A549 (cell line): ENCODE measurements at regions not wholly inside any gene's neighbourhood (a gene's known extent, or its start where the extent isn't known, plus 50 kb on each side); places are given as distances from the start of the nearest gene placed in this dataset.

Experiments used
- ATAC-seq, 2 experiments: fragments of 200-7000 bp in 1 of 2; fragments of >200 bp in 1 of 2; cut with Nextera tagmentation in 1 of 2; cut with Tn5 transposase in 1 of 2; 3 replicates each; pipeline versions ENCODE4 v1.8.0 to v1.9.1; 2018 to 2020; ENCODE audit warnings: mild to moderate bottlenecking in 1 of 2, moderate library complexity in 1 of 2
- CTCF ChIA-PET: fragments of 300-600 bp; sonication (Branson Sonifier 250); formaldehyde crosslinking; extraction: SDS; loops from one replicate; lab custom pipeline; 2021; ENCODE audit warnings: antibody characterized with exemption, inconsistent platforms; lab: Yijun Ruan, JAX
- POLR2A ChIA-PET: fragments of 350-600 bp; formaldehyde crosslinking; extraction: SDS; loops from one replicate; lab custom pipeline; 2021; ENCODE audit warnings: antibody characterized with exemption, inconsistent platforms; lab: Yijun Ruan, JAX
- DNase-seq, 2 experiments: peaks; one replicate each; pipeline versions ENCODE4 v3.0.0 to v3.0.0-alpha.2; 2011 to 2016; ENCODE audit warnings: low read depth in 1 of 2, low spot score in 1 of 2
- FAIRE-seq: peaks from 2 replicates; lab custom pipeline; 2011; peaks lifted over from hg19 to GRCh38; lab: Jason Lieb, UNC
- H3K27ac ChIP-seq, 2 experiments: fragments of >200 bp; sonication (Bioruptor Twin); formaldehyde crosslinking; 3 replicates each; pipeline ENCODE4 v1.5.1; 2016 to 2017
- H3K4me1 ChIP-seq: fragments of >200 bp; sonication (Bioruptor Twin); formaldehyde crosslinking; 3 replicates; pipeline ENCODE4 v1.6.1; 2016
- H3K4me2 ChIP-seq: fragments of >200 bp; sonication (Bioruptor Twin); formaldehyde crosslinking; 3 replicates; pipeline ENCODE4 v1.6.1; 2016
- H3K4me3 ChIP-seq: fragments of >200 bp; sonication (Bioruptor Twin); formaldehyde crosslinking; 3 replicates; pipeline ENCODE4 v1.5.1; 2016
- H3K9me3 ChIP-seq: fragments of >200 bp; sonication (Bioruptor Twin); formaldehyde crosslinking; 3 replicates; pipeline ENCODE4 v1.6.1; 2016
- BHLHE40 ChIP-seq: IDR thresholded peaks from 2 replicates; pipeline ENCODE4 v1.6.1; 2012; ENCODE audit warnings: low read depth, low read length, inconsistent platforms
- CEBPB ChIP-seq, 2 experiments: fragments of >200 bp in 1 of 2; sonication (Bioruptor Twin) in 1 of 2; formaldehyde crosslinking in 1 of 2; IDR thresholded peaks; 2 replicates each; pipeline ENCODE4 v1.6.1; 2012 to 2016
- EHMT2 ChIP-seq: fragments of 200-600 bp; sonication (generic); IDR thresholded peaks from 2 replicates; pipeline ENCODE4 v1.6.1; 2016; ENCODE audit warnings: antibody characterized with exemption, low read depth, mild to moderate bottlenecking, moderate library complexity
- HEYL ChIP-seq: fragments of 250-450 bp; sonication (Bioruptor Pico); IDR thresholded peaks from 2 replicates; pipeline ENCODE4 v1.8.0; 2021; ENCODE audit warnings: mild to moderate bottlenecking, moderate library complexity
- HOXA7 ChIP-seq: fragments of 250-450 bp; sonication (Bioruptor Pico); IDR thresholded peaks from 2 replicates; pipeline ENCODE4 v1.5.0; 2020; ENCODE audit warnings: mild to moderate bottlenecking, moderate library complexity
- JUN ChIP-seq, 2 experiments: fragments of >200 bp; sonication (Bioruptor Twin); formaldehyde crosslinking; IDR thresholded peaks; 2 replicates in 1 of 2; 3 replicates in 1 of 2; pipeline ENCODE4 v1.6.1; 2016 to 2017
- JUNB ChIP-seq: fragments of >200 bp; sonication (Bioruptor Twin); formaldehyde crosslinking; IDR thresholded peaks from 2 replicates; pipeline ENCODE4 v1.6.1; 2016
- KDM1A ChIP-seq: fragments of 200-600 bp; sonication (generic); IDR thresholded peaks from 2 replicates; pipeline ENCODE4 v1.6.1; 2016; ENCODE audit warnings: low read depth, mild to moderate bottlenecking
- MAZ ChIP-seq: fragments of 150-350 bp; IDR thresholded peaks from 2 replicates; pipeline ENCODE4 v1.6.1; 2014; ENCODE audit warnings: antibody characterized with exemption, low read depth, low read length, borderline replicate concordance
- MYC ChIP-seq: IDR thresholded peaks from 2 replicates; pipeline ENCODE4 v1.6.1; 2012; ENCODE audit warnings: mild to moderate bottlenecking, inconsistent platforms, low read length, improper control_type of control experiment, borderline replicate concordance
- NR3C1 ChIP-seq: fragments of >200 bp; sonication (Bioruptor Twin); formaldehyde crosslinking; IDR thresholded peaks from 3 replicates; pipeline ENCODE4 v1.6.1; 2017
- PHF8 ChIP-seq: fragments of 200-600 bp; sonication (generic); IDR thresholded peaks from 2 replicates; pipeline ENCODE4 v1.6.1; 2016; ENCODE audit warnings: low read depth, mild to moderate bottlenecking, antibody characterized with exemption, moderate library complexity, borderline replicate concordance
- POLR2AphosphoS2 ChIP-seq: conservative IDR thresholded peaks from 2 replicates; pipeline ENCODE4 v1.6.1; 2012; ENCODE audit warnings: low read length, improper control_type of control experiment, inconsistent platforms
- RARB ChIP-seq: fragments of 250-450 bp; sonication (Bioruptor Pico); IDR thresholded peaks from 2 replicates; pipeline ENCODE4 v1.8.0; 2021; ENCODE audit warnings: mild to moderate bottlenecking, moderate library complexity
- RFX5 ChIP-seq: fragments of 450-650 bp; IDR thresholded peaks from 2 replicates; pipeline ENCODE4 v1.7.1; 2014; ENCODE audit warnings: antibody characterized with exemption, mild to moderate bottlenecking, moderate library complexity
- SMC3 ChIP-seq: fragments of >200 bp; sonication (Bioruptor Twin); formaldehyde crosslinking; IDR thresholded peaks from 3 replicates; pipeline ENCODE4 v1.6.1; 2018; ENCODE audit warnings: inconsistent platforms
- TFCP2L1 ChIP-seq: fragments of 250-450 bp; sonication (Bioruptor Pico); IDR thresholded peaks from 2 replicates; pipeline ENCODE4 v1.5.0; 2021; ENCODE audit warnings: mild to moderate bottlenecking
- TP53 ChIP-seq: fragments of 250-450 bp; sonication (Bioruptor Pico); IDR thresholded peaks from 2 replicates; pipeline ENCODE4 v1.5.0; 2021; ENCODE audit warnings: mild to moderate bottlenecking, moderate library complexity
- ZC3H11A ChIP-seq: fragments of 450-650 bp; IDR thresholded peaks from 2 replicates; pipeline ENCODE4 v1.6.1; 2014; ENCODE audit warnings: antibody characterized with exemption, mild to moderate bottlenecking
- WGBS: methylation state at CpG from one replicate; pipeline ENCODE4 v1.1.6; 2017; ENCODE audit errors: missing lambda C conversion rate; 5-methylcytosine and 5-hydroxymethylcytosine counted together
- TF ChIP-seq, protein P1 (sequence below): IDR thresholded peaks from 2 replicates; pipeline ENCODE4 v1.6.1; 2012; ENCODE audit warnings: low read depth, borderline replicate concordance
- TF ChIP-seq, protein P2 (sequence below): fragments of 250-450 bp; sonication (Bioruptor Pico); IDR thresholded peaks from 2 replicates; pipeline ENCODE4 v1.5.0; 2020; ENCODE audit warnings: low read depth, mild to moderate bottlenecking, moderate library complexity
- TF ChIP-seq, protein P3 (sequence below): fragments of 250-450 bp; sonication (Bioruptor Pico); IDR thresholded peaks from 2 replicates; pipeline ENCODE4 v1.5.0; 2021; ENCODE audit warnings: mild to moderate bottlenecking, moderate library complexity, borderline replicate concordance
- TF ChIP-seq, protein P4 (sequence below): fragments of 200-600 bp; sonication (generic); IDR thresholded peaks from 2 replicates; pipeline ENCODE4 v1.6.1; 2016; ENCODE audit warnings: antibody characterized with exemption, mild to moderate bottlenecking, moderate library complexity

DNA sequence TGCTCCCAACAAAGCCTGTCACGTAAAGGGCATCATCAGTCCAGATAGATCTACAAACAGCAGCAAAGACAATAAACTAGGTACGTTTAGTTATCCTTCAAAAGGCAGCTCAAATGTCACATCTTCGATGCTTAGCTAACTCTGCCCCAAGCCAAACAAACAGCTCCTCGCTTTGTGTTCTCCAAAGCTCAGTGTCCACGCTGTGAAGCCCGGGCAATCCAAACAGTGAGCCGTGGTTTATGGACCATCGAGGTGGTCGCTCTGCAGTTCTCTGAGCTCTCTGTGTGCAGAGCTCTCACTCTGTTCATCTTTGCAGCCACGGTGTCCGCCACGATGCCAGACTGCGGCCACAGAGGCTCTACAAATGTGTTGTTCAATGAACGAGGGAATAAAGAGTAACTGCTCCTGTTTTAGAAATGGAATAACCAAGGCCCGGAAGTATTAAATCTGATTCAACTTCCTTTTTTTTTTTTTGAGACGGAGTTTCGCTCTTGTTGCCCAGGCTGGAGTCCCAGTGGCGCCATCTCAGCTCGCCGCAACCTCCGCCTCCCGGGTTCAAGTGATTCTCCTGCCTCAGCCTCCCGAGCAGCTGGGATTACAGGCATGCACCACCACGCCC is 117.2 kb upstream of the FAM174B start:
- Histone ChIP-seq H3K4me3 (no peak overlapping the region), H3K27ac (no peak overlapping the region)
- TF ChIP-seq, protein P1, sequence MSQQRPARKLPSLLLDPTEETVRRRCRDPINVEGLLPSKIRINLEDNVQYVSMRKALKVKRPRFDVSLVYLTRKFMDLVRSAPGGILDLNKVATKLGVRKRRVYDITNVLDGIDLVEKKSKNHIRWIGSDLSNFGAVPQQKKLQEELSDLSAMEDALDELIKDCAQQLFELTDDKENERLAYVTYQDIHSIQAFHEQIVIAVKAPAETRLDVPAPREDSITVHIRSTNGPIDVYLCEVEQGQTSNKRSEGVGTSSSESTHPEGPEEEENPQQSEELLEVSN, result no peak
- TF ChIP-seq, protein P2, sequence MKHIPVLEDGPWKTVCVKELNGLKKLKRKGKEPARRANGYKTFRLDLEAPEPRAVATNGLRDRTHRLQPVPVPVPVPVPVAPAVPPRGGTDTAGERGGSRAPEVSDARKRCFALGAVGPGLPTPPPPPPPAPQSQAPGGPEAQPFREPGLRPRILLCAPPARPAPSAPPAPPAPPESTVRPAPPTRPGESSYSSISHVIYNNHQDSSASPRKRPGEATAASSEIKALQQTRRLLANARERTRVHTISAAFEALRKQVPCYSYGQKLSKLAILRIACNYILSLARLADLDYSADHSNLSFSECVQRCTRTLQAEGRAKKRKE (CRISPR knock-in tag), result no peak
- TF ChIP-seq JUN (IDR thresholded peaks at IDR 0.05), result no peak
- no peak for TF ChIP-seq JUNB
- TF ChIP-seq MYC, result no peak
- no peak for TF ChIP-seq SMC3
- TF ChIP-seq KDM1A, result no peak
- no peak for TF ChIP-seq PHF8
- no peak for TF ChIP-seq HOXA7 (CRISPR knock-in tag)
- TF ChIP-seq RARB (CRISPR knock-in tag), result no peak
- TF ChIP-seq ZC3H11A, result no peak
- TF ChIP-seq HEYL (CRISPR knock-in tag), result no peak
- no peak for TF ChIP-seq TFCP2L1
- no peak for TF ChIP-seq NR3C1
- no peak for TF ChIP-seq MAZ
- TF ChIP-seq RFX5, result no peak
- no peak for TF ChIP-seq BHLHE40
- TF ChIP-seq, protein P3, sequence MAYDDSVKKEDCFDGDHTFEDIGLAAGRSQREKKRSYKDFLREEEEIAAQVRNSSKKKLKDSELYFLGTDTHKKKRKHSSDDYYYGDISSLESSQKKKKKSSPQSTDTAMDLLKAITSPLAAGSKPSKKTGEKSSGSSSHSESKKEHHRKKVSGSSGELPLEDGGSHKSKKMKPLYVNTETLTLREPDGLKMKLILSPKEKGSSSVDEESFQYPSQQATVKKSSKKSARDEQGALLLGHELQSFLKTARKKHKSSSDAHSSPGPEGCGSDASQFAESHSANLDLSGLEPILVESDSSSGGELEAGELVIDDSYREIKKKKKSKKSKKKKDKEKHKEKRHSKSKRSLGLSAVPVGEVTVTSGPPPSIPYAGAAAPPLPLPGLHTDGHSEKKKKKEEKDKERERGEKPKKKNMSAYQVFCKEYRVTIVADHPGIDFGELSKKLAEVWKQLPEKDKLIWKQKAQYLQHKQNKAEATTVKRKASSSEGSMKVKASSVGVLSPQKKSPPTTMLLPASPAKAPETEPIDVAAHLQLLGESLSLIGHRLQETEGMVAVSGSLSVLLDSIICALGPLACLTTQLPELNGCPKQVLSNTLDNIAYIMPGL (CRISPR knock-in tag), result no peak
- TF ChIP-seq EHMT2, result no peak
- TF ChIP-seq, all 56 proteins: peak for 0
- CTCF ChIA-PET, result interaction anchor here (0.6 to 2.5 kb wide), 7 partner anchors 10 to 280 kb away, joined by 3 to 14 read pairs (median 3); no protein-coding TSS in a partner anchor
- H3K4me1 ChIP-seq, result no peaks in the 10 kb centered on the region
- H3K4me2 ChIP-seq, result no peak overlapping the region
- WGBS, result 85% methylated on average over 24 of the region's 24 CpGs
- POLR2A ChIA-PET, result no interaction called here
- no peak; a peak in 2 of 6 replicates for ATAC-seq
- no peak for FAIRE-seq
- H3K9me3 ChIP-seq, result no peaks in the 10 kb centered on the region
- no peak for DNase-seq

DNA sequence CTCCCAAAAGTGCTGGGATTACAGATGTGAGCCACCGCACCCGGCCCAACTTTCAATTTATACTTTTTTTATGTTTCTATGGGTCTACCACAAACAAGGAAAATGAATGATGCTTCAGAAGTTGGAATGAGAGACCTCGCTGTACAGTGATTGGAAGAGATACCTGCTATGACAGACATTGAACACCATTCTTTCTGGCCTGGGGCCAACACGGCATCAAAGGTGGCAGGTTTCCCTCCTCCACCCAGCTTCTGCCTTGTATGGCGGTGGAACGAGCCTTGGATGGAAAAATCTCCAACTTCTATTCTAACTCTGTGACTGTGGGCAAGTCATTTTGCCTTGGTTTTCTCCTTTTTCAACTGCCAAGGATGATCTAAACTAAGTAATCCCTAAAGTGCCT is 117.8 kb upstream of the FAM174B start:
- FAIRE-seq, result no peak
- H3K4me1 ChIP-seq, result no peaks in the 10 kb centered on the region
- no peak for TF ChIP-seq POLR2AphosphoS2
- no peak for DNase-seq
- 79% methylated on average over 6 of the region's 6 CpGs for WGBS
- H3K9me3 ChIP-seq, result no peaks in the 10 kb centered on the region
- ATAC-seq, result no peak
- H3K27ac ChIP-seq, result no peak overlapping the region
- CTCF ChIA-PET, result interaction anchor here (0.7 to 2.5 kb wide), 4 partner anchors 11 to 37 kb away, joined by 3 to 14 read pairs (median 4); no protein-coding TSS in a partner anchor
- POLR2A ChIA-PET, result no interaction called here
- H3K4me3 ChIP-seq, result no peak overlapping the region
- no peak overlapping the region for H3K4me2 ChIP-seq

DNA sequence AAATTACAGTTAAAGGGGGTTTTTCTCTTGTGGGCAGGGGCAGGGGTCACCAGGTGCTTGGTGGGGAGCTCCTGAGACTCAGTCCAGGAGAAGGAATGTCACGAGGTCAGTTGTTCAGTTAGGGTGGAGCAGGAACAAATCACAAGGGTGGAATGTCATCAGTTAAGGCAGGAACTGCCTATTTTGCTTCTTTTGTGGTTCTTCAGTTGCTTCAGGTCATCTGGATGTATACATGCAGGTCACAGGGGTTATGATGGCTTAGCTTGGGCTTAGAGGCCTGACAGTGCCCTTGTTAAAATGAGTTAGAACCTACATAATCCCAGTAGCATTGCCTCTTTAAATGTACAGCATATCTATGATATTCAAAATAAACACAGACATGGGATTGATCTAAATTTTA is 120.2 kb upstream of the CHD2 start:
- ChIA-PET POLR2A (no interaction called here), CTCF (no interaction called here)
- H3K9me3 ChIP-seq, result no peaks in the 10 kb centered on the region
- H3K4me1 ChIP-seq, result no peaks in the 10 kb centered on the region
- no peak overlapping the region for H3K27ac ChIP-seq
- WGBS, result 75% methylated on average over 1 of the region's 1 CpG
- no peak for DNase-seq
- FAIRE-seq, result no peak
- H3K4me2 ChIP-seq, result no peak overlapping the region
- ATAC-seq, result no peak
- no peak overlapping the region for H3K4me3 ChIP-seq
- TF ChIP-seq SMC3 (no peak), CEBPB (IDR thresholded peaks at IDR 0.05) (no peak), TP53 (CRISPR knock-in tag) (no peak)
- TF ChIP-seq, protein P4, sequence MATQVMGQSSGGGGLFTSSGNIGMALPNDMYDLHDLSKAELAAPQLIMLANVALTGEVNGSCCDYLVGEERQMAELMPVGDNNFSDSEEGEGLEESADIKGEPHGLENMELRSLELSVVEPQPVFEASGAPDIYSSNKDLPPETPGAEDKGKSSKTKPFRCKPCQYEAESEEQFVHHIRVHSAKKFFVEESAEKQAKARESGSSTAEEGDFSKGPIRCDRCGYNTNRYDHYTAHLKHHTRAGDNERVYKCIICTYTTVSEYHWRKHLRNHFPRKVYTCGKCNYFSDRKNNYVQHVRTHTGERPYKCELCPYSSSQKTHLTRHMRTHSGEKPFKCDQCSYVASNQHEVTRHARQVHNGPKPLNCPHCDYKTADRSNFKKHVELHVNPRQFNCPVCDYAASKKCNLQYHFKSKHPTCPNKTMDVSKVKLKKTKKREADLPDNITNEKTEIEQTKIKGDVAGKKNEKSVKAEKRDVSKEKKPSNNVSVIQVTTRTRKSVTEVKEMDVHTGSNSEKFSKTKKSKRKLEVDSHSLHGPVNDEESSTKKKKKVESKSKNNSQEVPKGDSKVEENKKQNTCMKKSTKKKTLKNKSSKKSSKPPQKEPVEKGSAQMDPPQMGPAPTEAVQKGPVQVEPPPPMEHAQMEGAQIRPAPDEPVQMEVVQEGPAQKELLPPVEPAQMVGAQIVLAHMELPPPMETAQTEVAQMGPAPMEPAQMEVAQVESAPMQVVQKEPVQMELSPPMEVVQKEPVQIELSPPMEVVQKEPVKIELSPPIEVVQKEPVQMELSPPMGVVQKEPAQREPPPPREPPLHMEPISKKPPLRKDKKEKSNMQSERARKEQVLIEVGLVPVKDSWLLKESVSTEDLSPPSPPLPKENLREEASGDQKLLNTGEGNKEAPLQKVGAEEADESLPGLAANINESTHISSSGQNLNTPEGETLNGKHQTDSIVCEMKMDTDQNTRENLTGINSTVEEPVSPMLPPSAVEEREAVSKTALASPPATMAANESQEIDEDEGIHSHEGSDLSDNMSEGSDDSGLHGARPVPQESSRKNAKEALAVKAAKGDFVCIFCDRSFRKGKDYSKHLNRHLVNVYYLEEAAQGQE, result no peak
